Trophoblast cell (in vitro differentiated cells and primary cell): ENCODE measurements at regions not wholly inside any gene's neighbourhood (a gene's known extent, or its start where the extent isn't known, plus 50 kb on each side); places are given as distances from the start of the nearest gene placed in this dataset.
"Not testable (repeated sequence)": the region's sequence is repeated elsewhere in the genome, so short reads cannot be mapped to it uniquely, and the experiment has no call there.

Source experiments
- DNase-seq, 2 donors: peaks; one replicate each; pipeline ENCODE4 v3.0.0-alpha.2; 2016
- H2AFZ ChIP-seq: 2 replicates; pipeline ENCODE4 v1.6.1; 2013; ENCODE audit warnings: low read length, moderate library complexity, mild to moderate bottlenecking; ENCODE audit not compliant: insufficient read depth, poor library complexity
- H2AK5ac ChIP-seq: 2 replicates; pipeline ENCODE4 v1.6.1; 2013; ENCODE audit warnings: mild to moderate bottlenecking, low read length
- H2BK120ac ChIP-seq: 2 replicates; pipeline ENCODE4 v1.6.1; 2013; ENCODE audit warnings: low read length, mild to moderate bottlenecking, moderate library complexity; ENCODE audit not compliant: insufficient read depth, poor library complexity
- H2BK12ac ChIP-seq: 2 replicates; pipeline ENCODE4 v1.6.1; 2013; ENCODE audit warnings: mild to moderate bottlenecking, low read length, moderate library complexity
- H2BK5ac ChIP-seq: 2 replicates; pipeline ENCODE4 v1.6.1; 2013; ENCODE audit warnings: low read length, low read depth, moderate library complexity, mild to moderate bottlenecking; ENCODE audit not compliant: poor library complexity
- H3K14ac ChIP-seq: 2 replicates; pipeline ENCODE4 v1.6.1; 2013; ENCODE audit warnings: mild to moderate bottlenecking, low read length
- H3K18ac ChIP-seq: 2 replicates; pipeline ENCODE4 v1.6.1; 2013; ENCODE audit warnings: mild to moderate bottlenecking, low read length
- H3K23ac ChIP-seq: 2 replicates; pipeline ENCODE4 v1.6.1; 2013; ENCODE audit warnings: low read length
- H3K27ac ChIP-seq: 2 replicates; pipeline ENCODE4 v1.5.1; 2013; ENCODE audit warnings: low read depth, mild to moderate bottlenecking, inconsistent platforms, low read length, moderate library complexity
- H3K27me3 ChIP-seq: 2 replicates; pipeline ENCODE4 v1.6.1; 2013; ENCODE audit warnings: inconsistent platforms, mild to moderate bottlenecking, low read length, moderate library complexity; ENCODE audit not compliant: insufficient read depth
- H3K36me3 ChIP-seq, 2 experiments: 1 replicate in 1 of 2; 2 replicates in 1 of 2; pipeline ENCODE4 v1.6.1; 2013; ENCODE audit warnings: low read length in 2 of 2, mild to moderate bottlenecking in 2 of 2, moderate library complexity in 1 of 2; ENCODE audit not compliant: insufficient read depth in 2 of 2, control insufficient read depth in 1 of 2
- H3K4ac ChIP-seq: 2 replicates; pipeline ENCODE4 v1.6.1; 2013; ENCODE audit warnings: low read depth, mild to moderate bottlenecking, low read length, moderate library complexity
- H3K4me1 ChIP-seq, 2 experiments: 1 replicate in 1 of 2; 2 replicates in 1 of 2; pipeline ENCODE4 v1.6.1; 2013; ENCODE audit warnings: low read length in 2 of 2, mild to moderate bottlenecking in 2 of 2, moderate library complexity in 1 of 2; ENCODE audit not compliant: insufficient read depth in 2 of 2, control insufficient read depth in 1 of 2
- H3K4me2 ChIP-seq: 2 replicates; pipeline ENCODE4 v1.6.1; 2013; ENCODE audit warnings: inconsistent platforms, mild to moderate bottlenecking, low read length, moderate library complexity
- H3K4me3 ChIP-seq: 2 replicates; pipeline ENCODE4 v1.5.1; 2013; ENCODE audit warnings: mild to moderate bottlenecking, low read depth, low read length, inconsistent platforms
- H3K79me1 ChIP-seq: one replicate; pipeline ENCODE4 v1.6.1; 2013; ENCODE audit warnings: low read length
- H3K79me2 ChIP-seq: 2 replicates; pipeline ENCODE4 v1.6.1; 2013; ENCODE audit warnings: low read length, mild to moderate bottlenecking; ENCODE audit not compliant: control insufficient read depth, insufficient read depth, poor library complexity
- H3K9ac ChIP-seq: 2 replicates; pipeline ENCODE4 v1.6.1; 2013; ENCODE audit warnings: mild to moderate bottlenecking, low read length
- H3K9me3 ChIP-seq: 2 replicates; pipeline ENCODE4 v1.6.1; 2013; ENCODE audit warnings: low read depth, mild to moderate bottlenecking, control low read depth, inconsistent platforms, low read length; ENCODE audit not compliant: insufficient read depth
- H4K12ac ChIP-seq: 2 replicates; pipeline ENCODE4 v1.6.1; 2013; ENCODE audit warnings: low read depth, mild to moderate bottlenecking, low read length, moderate library complexity
- H4K8ac ChIP-seq: 2 replicates; pipeline ENCODE4 v1.6.1; 2013; ENCODE audit warnings: low read depth, mild to moderate bottlenecking, low read length, moderate library complexity
- H4K91ac ChIP-seq: one replicate; pipeline ENCODE4 v1.6.1; 2013; ENCODE audit warnings: low read depth, mild to moderate bottlenecking, low read length, moderate library complexity
- WGBS: extraction: QIAGEN DNeasy Blood & Tissue Kit; methylation state at CpG from one replicate; pipeline ENCODE4 v1.1.7; 2013; ENCODE audit warnings: missing lambda C conversion rate; ENCODE audit not compliant: insufficient read length, insufficient coverage; ENCODE audit errors: extremely low coverage; 5-methylcytosine and 5-hydroxymethylcytosine counted together

DNA sequence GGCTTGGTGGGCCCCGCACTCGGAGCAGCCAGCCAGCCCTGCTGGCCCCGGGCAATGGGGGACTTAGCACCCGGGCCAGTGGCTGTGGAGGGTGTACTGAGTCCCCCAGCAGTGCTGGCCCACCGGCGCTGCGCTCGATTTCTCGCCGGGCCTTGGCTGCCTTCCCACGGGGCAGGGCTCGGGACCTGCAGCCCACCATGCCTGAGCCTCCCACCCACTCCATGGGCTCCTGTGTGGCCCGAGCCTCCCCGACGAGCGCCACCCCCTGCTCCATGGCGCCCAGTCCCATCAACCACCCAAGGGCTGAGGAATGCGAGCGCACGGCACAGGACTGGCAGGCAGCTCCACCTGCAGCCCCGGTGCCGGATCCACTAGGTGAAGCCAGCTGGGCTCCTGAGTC lies 202.2 kb downstream of the ZC3H11B start:
- H3K9me3 ChIP-seq, H2AFZ ChIP-seq, H3K18ac ChIP-seq, H4K91ac ChIP-seq, H3K4ac ChIP-seq, H3K23ac ChIP-seq, H3K36me3 ChIP-seq, H2BK12ac ChIP-seq, H3K4me3 ChIP-seq, H3K27me3 ChIP-seq, DNase-seq, H3K79me2 ChIP-seq, H3K79me1 ChIP-seq, H3K27ac ChIP-seq, H2BK120ac ChIP-seq, H3K4me1 ChIP-seq, H3K9ac ChIP-seq, H2BK5ac ChIP-seq, H2AK5ac ChIP-seq, H3K14ac ChIP-seq, H4K8ac ChIP-seq, H3K4me2 ChIP-seq, H4K12ac ChIP-seq: not testable (repeated sequence)
- no CpG with 5 or more reads among the region's 22 CpGs for WGBS

DNA sequence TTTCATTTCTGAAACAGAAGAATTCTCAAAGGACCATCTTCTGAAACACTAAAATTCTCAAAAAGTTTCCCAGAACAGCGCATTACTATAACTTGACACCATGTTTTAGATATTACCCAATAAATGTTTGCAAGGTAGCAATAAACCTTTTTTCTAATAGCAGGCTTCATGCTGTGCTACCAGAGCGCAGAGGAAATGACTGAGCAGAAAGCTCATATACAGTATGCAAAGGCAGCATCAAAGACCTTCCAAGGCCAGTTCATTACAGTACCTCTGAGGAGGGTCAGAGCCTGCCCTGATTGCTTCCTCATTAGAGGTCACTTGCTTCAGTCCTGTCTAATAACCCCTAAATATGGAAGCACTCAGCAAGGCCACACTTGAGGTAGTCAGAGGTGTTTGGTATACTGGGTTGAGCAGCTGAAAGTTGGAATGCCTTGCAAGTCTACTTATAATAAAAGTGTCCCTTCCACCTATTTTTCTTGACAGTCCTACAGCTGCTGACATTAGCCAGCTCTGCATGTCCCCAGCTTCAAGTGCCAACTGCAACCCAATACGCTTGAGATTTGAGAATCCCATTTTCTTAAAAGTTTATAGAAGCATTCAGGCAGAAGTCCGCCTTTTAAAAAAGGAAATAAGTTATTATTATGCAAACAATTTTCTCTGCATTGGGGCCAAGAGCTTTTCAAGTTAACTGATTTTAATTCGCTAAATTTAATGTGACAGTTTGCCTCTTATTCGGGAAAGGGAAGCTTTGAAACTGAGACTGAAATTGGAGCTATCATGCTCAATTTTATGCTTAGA lies 207.2 kb downstream of the ZC3H11B start:
- H4K91ac ChIP-seq: no peak overlapping the region
- no peak overlapping the region for H4K12ac ChIP-seq
- H3K27ac ChIP-seq: no peak overlapping the region
- no peaks in the 10 kb centered on the region for H3K79me2 ChIP-seq
- H3K14ac ChIP-seq: no peak overlapping the region
- no peak overlapping the region for H3K9ac ChIP-seq
- no peak overlapping the region for H2BK12ac ChIP-seq
- H3K4me2 ChIP-seq: no peak overlapping the region
- no peak overlapping the region for H3K4me3 ChIP-seq
- H3K18ac ChIP-seq: no peak overlapping the region
- no peak overlapping the region for H3K4ac ChIP-seq
- no peak overlapping the region for H2AK5ac ChIP-seq
- no CpG with 5 or more reads among the region's 6 CpGs for WGBS
- H3K79me1 ChIP-seq: no peaks in the 10 kb centered on the region
- H2AFZ ChIP-seq: no peak overlapping the region
- H3K9me3 ChIP-seq: no peaks in the 10 kb centered on the region
- no peaks in the 10 kb centered on the region for H3K36me3 ChIP-seq
- no peak overlapping the region for H3K23ac ChIP-seq
- H4K8ac ChIP-seq: no peak overlapping the region
- no peak for DNase-seq
- H2BK5ac ChIP-seq: no peak overlapping the region
- no peaks in the 10 kb centered on the region for H3K4me1 ChIP-seq
- no peak overlapping the region for H2BK120ac ChIP-seq
- no peaks in the 10 kb centered on the region for H3K27me3 ChIP-seq

DNA sequence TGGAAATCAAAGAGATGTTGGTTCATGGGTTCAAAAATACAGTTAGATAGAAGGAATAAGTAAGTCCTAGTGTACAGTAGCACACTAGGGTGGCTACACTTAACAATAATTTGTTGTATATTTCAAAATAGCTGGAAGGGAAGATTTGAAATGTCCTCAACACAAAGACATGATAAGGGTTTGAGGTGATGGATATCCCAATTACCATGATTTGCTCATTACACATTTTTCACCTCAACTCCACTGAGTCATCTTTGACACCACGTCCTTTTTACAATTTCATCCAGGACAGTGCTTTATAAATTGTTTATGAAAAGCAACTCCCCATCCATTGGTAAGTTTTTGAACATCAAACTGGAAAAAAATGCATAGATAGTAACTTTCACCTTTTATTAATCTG lies 208.3 kb downstream of the ZC3H11B start:
- H2AFZ ChIP-seq: no peak overlapping the region
- whole genome bisulfite sequencing: no CpG with 5 or more reads among the region's 1 CpG
- H3K4me1 ChIP-seq: no peaks in the 10 kb centered on the region
- H3K27ac ChIP-seq: no peak overlapping the region
- H2AK5ac ChIP-seq: no peak overlapping the region
- no peak overlapping the region for H3K4ac ChIP-seq
- H3K9me3 ChIP-seq: peaks cover 2% of the 10 kb centered on the region
- DNase-seq: peak in 1 of 2 donors; percentile 38
- no peak overlapping the region for H3K9ac ChIP-seq
- H3K23ac ChIP-seq: no peak overlapping the region
- H2BK12ac ChIP-seq: no peak overlapping the region
- H3K36me3 ChIP-seq: no peaks in the 10 kb centered on the region
- no peaks in the 10 kb centered on the region for H3K79me1 ChIP-seq
- no peak overlapping the region for H3K18ac ChIP-seq
- no peaks in the 10 kb centered on the region for H3K79me2 ChIP-seq
- no peak overlapping the region for H2BK120ac ChIP-seq
- no peak overlapping the region for H3K14ac ChIP-seq
- no peaks in the 10 kb centered on the region for H3K27me3 ChIP-seq
- no peak overlapping the region for H4K8ac ChIP-seq
- H3K4me3 ChIP-seq: no peak overlapping the region
- no peak overlapping the region for H3K4me2 ChIP-seq
- H4K12ac ChIP-seq: no peak overlapping the region
- H4K91ac ChIP-seq: no peak overlapping the region
- no peak overlapping the region for H2BK5ac ChIP-seq

DNA sequence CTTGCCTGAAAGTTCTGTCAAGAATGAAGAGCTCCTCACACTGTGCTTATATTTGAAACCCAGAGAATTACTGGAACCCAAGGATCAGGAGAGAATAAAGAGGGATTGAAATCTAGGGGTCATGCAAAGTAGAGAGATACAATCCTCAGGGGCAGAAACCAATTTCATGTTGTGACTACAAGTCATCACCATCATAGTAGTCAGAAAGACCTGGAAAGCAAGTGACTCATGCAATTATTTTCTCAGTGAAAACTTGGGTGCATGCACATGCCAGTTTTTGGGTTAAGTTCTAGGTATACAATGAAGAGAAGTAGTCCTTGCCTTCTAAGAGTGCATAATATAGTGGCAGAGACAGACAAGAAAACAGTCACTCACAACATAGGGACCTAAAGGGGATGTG lies 210.0 kb downstream of the ZC3H11B start:
- Histone ChIP-seq H3K27ac (no peak overlapping the region), H3K9ac (no peak overlapping the region), H3K36me3 (no peaks in the 10 kb centered on the region), H4K12ac (no peak overlapping the region), H3K4me1 (no peaks in the 10 kb centered on the region), H3K4ac (no peak overlapping the region), H2BK12ac (no peak overlapping the region), H3K4me2 (no peak overlapping the region), H3K27me3 (no peaks in the 10 kb centered on the region), H3K14ac (no peak overlapping the region), H4K91ac (no peak overlapping the region), H3K79me1 (no peaks in the 10 kb centered on the region), H4K8ac (no peak overlapping the region), H2AFZ (no peak overlapping the region), H3K23ac (no peak overlapping the region), H2BK5ac (no peak overlapping the region), H2BK120ac (no peak overlapping the region), H3K4me3 (no peak overlapping the region), H3K9me3 (peaks cover 2% of the 10 kb centered on the region), H3K18ac (no peak overlapping the region), H3K79me2 (no peaks in the 10 kb centered on the region), H2AK5ac (no peak overlapping the region)
- no peak for DNase-seq
